H1 (cell line): ENCODE measurements at regions not wholly inside any gene's neighbourhood (a gene's known extent, or its start where the extent isn't known, plus 50 kb on each side); places are given as distances from the start of the nearest gene placed in this dataset.
"Not testable (repeated sequence)": the region's sequence is repeated elsewhere in the genome, so short reads cannot be mapped to it uniquely, and the experiment has no call there.

Source experiments
- CTCF ChIA-PET: fragments of 300-600 bp; sonication (Branson Sonifier 250); formaldehyde crosslinking; loops from one replicate; lab custom pipeline; 2021; ENCODE audit not compliant: partially characterized antibody; lab: Charles Lee
- POLR2A ChIA-PET: fragments of 300-600 bp; sonication (Branson Sonifier 250); formaldehyde crosslinking; loops from one replicate; lab custom pipeline; 2021; ENCODE audit warnings: inconsistent platforms; ENCODE audit not compliant: partially characterized antibody; lab: Charles Lee
- DNase-seq, 2 experiments: peaks; one replicate each; pipeline versions ENCODE4 v3.0.0 to v3.0.0-alpha.2; 2010 to 2022; ENCODE audit warnings: low spot score in 2 of 2, low read depth in 1 of 2, mixed read lengths in 1 of 2
- FAIRE-seq: peaks from 2 replicates; lab custom pipeline; 2011; peaks lifted over from hg19 to GRCh38; lab: Jason Lieb, UNC
- H2AFZ ChIP-seq: 2 replicates; pipeline ENCODE4 v1.8.1; 2012; ENCODE audit warnings: low read length, inconsistent platforms
- H2AK5ac ChIP-seq: 2 replicates; pipeline ENCODE4 v1.6.1; 2013; ENCODE audit warnings: low read depth, low read length
- H2BK120ac ChIP-seq: replicated peaks from 2 replicates; pipeline ENCODE3; 2013; ENCODE audit warnings: low read depth, low read length, inconsistent platforms
- H2BK12ac ChIP-seq: 2 replicates; pipeline ENCODE4 v1.6.1; 2013; ENCODE audit warnings: low read depth, low read length
- H2BK15ac ChIP-seq: 2 replicates; pipeline ENCODE4 v1.6.1; 2013; ENCODE audit warnings: low read length
- H2BK20ac ChIP-seq: 2 replicates; pipeline ENCODE4 v1.6.1; 2013; ENCODE audit warnings: low read length
- H2BK5ac ChIP-seq: 2 replicates; pipeline ENCODE4 v1.6.1; 2013; ENCODE audit warnings: low read depth, low read length
- H3K14ac ChIP-seq: 2 replicates; pipeline ENCODE4 v1.6.1; 2013; ENCODE audit warnings: inconsistent platforms; ENCODE audit not compliant: insufficient read length
- H3K18ac ChIP-seq: 2 replicates; pipeline ENCODE4 v1.6.1; 2013; ENCODE audit warnings: low read length; ENCODE audit errors: extremely low read depth
- H3K23ac ChIP-seq: 2 replicates; pipeline ENCODE4 v1.6.1; 2013; ENCODE audit warnings: inconsistent platforms; ENCODE audit not compliant: insufficient read length
- H3K23me2 ChIP-seq: 2 replicates; pipeline ENCODE4 v1.6.1; 2013; ENCODE audit warnings: low read depth, low read length
- H3K27ac ChIP-seq: 2 replicates; pipeline ENCODE4 v1.6.1; 2011; ENCODE audit warnings: low read depth, low read length, inconsistent platforms
- H3K27me3 ChIP-seq, 4 experiments: replicated peaks in 1 of 4; 1 replicate in 1 of 4; 2 replicates in 3 of 4; pipeline versions ENCODE4 v1.6.1 to v1.8.1; 2011 to 2013; ENCODE audit warnings: low read length in 3 of 4, mild to moderate bottlenecking in 3 of 4, inconsistent platforms in 2 of 4, mixed read lengths in 2 of 4, moderate library complexity in 1 of 4; ENCODE audit not compliant: control insufficient read depth in 3 of 4, insufficient read depth in 3 of 4; ENCODE audit errors: extremely low read depth in 1 of 4
- H3K36me3 ChIP-seq, 4 experiments: 2 replicates each; pipeline versions ENCODE4 v1.6.1 to v1.8.1; 2011 to 2013; ENCODE audit warnings: mild to moderate bottlenecking in 4 of 4, low read length in 3 of 4, moderate library complexity in 2 of 4, control low read depth in 1 of 4, inconsistent platforms in 1 of 4; ENCODE audit not compliant: insufficient read depth in 4 of 4, control insufficient read depth in 2 of 4
- H3K4ac ChIP-seq: replicated peaks from 2 replicates; pipeline ENCODE3; 2013; ENCODE audit warnings: low read length, low read depth, mixed read lengths, inconsistent platforms; ENCODE audit not compliant: insufficient read length
- H3K4me1 ChIP-seq, 4 experiments: replicated peaks in 1 of 4; 1 replicate in 1 of 4; 2 replicates in 3 of 4; pipeline versions ENCODE4 v1.6.1 to v1.8.1; 2011 to 2013; ENCODE audit warnings: low read length in 3 of 4, inconsistent platforms in 2 of 4, mixed read lengths in 1 of 4; ENCODE audit not compliant: insufficient read depth in 4 of 4, control insufficient read depth in 3 of 4
- H3K4me2 ChIP-seq, 2 experiments: 2 replicates each; pipeline versions ENCODE4 v1.6.1 to v1.8.1; 2011 to 2013; ENCODE audit warnings: low read depth in 2 of 2, low read length in 2 of 2, control low read depth in 1 of 2, inconsistent platforms in 1 of 2, mild to moderate bottlenecking in 1 of 2; ENCODE audit not compliant: insufficient read depth in 1 of 2
- H3K4me3 ChIP-seq, 4 experiments: fragments of 200-600, 300-600 bp in 1 of 4; sonication (generic), shearing (Covaris generic), sonication (Bioruptor Twin) in 1 of 4; 2 replicates each; pipeline versions ENCODE4 v1.5.1 to v1.8.1; 2011 to 2016; ENCODE audit warnings: low read length in 4 of 4, low read depth in 3 of 4, control low read depth in 2 of 4, inconsistent platforms in 2 of 4, mild to moderate bottlenecking in 2 of 4, mixed read lengths in 1 of 4, moderate library complexity in 1 of 4; ENCODE audit not compliant: insufficient read depth in 2 of 4; ENCODE audit errors: extremely low read depth in 1 of 4
- H3K56ac ChIP-seq: replicated peaks from 2 replicates; pipeline ENCODE3; 2013; ENCODE audit warnings: low read depth, mild to moderate bottlenecking, mixed read lengths, low read length, inconsistent platforms; ENCODE audit not compliant: insufficient read length
- H3K79me1 ChIP-seq: 2 replicates; pipeline ENCODE4 v1.6.1; 2013; ENCODE audit warnings: low read depth, low read length, control low read depth
- H3K79me2 ChIP-seq, 2 experiments: 2 replicates each; pipeline versions ENCODE4 v1.6.1 to v1.8.1; 2012 to 2013; ENCODE audit warnings: low read length in 2 of 2, mild to moderate bottlenecking in 2 of 2, inconsistent platforms in 1 of 2; ENCODE audit not compliant: insufficient read depth in 2 of 2, control insufficient read depth in 1 of 2
- H3K9ac ChIP-seq, 4 experiments: replicated peaks in 1 of 4; 1 replicate in 1 of 4; 2 replicates in 3 of 4; pipeline versions ENCODE4 v1.6.1 to v1.8.1; 2011 to 2013; ENCODE audit warnings: low read depth in 3 of 4, low read length in 3 of 4, control low read depth in 2 of 4, mild to moderate bottlenecking in 2 of 4, moderate library complexity in 2 of 4, inconsistent platforms in 1 of 4; ENCODE audit errors: extremely low read depth in 1 of 4
- H3K9me3 ChIP-seq, 2 experiments: 2 replicates each; pipeline versions ENCODE4 v1.6.1 to v1.8.1; 2012 to 2013; ENCODE audit warnings: mild to moderate bottlenecking in 2 of 2, moderate library complexity in 2 of 2, control low read depth in 1 of 2, inconsistent platforms in 1 of 2, low read depth in 1 of 2, low read length in 1 of 2, mixed read lengths in 1 of 2; ENCODE audit not compliant: insufficient read depth in 2 of 2
- H4K20me1 ChIP-seq, 2 experiments: replicated peaks in 1 of 2; 2 replicates each; pipeline versions ENCODE3 to v1.8.1; 2011 to 2013; ENCODE audit warnings: inconsistent platforms in 2 of 2, low read length in 2 of 2, mild to moderate bottlenecking in 1 of 2; ENCODE audit not compliant: insufficient read depth in 2 of 2, control insufficient read depth in 1 of 2
- H4K5ac ChIP-seq: 2 replicates; pipeline ENCODE4 v1.6.1; 2013; ENCODE audit warnings: low read length, low read depth, mixed read lengths, inconsistent platforms; ENCODE audit not compliant: insufficient read length
- H4K8ac ChIP-seq: 2 replicates; pipeline ENCODE4 v1.8.0; 2013; ENCODE audit warnings: mild to moderate bottlenecking, moderate library complexity, low read length, inconsistent platforms; ENCODE audit not compliant: insufficient read depth; ENCODE audit errors: extremely low read depth
- H4K91ac ChIP-seq: replicated peaks from 2 replicates; pipeline ENCODE3; 2013; ENCODE audit warnings: low read length, mixed read lengths, inconsistent platforms; ENCODE audit not compliant: insufficient read length
- JUND ChIP-seq: IDR thresholded peaks from 2 replicates; pipeline ENCODE4 v1.6.1; 2011; ENCODE audit warnings: mild to moderate bottlenecking, improper control_type of control experiment, low read length
- PHF8 ChIP-seq: fragments of 200-600 bp; sonication (generic); conservative IDR thresholded peaks from 2 replicates; pipeline ENCODE4 v1.7.1; 2012; ENCODE audit warnings: low read depth, mild to moderate bottlenecking, inconsistent platforms, low read length, moderate library complexity
- SIN3A ChIP-seq, 2 experiments: IDR thresholded peaks in 1 of 2; conservative IDR thresholded peaks in 1 of 2; 2 replicates each; pipeline ENCODE4 v1.6.1; 2011 to 2012; ENCODE audit warnings: low read length in 2 of 2, improper control_type of control experiment in 1 of 2, low read depth in 1 of 2, mild to moderate bottlenecking in 1 of 2
- TAF1 ChIP-seq: IDR thresholded peaks from 2 replicates; pipeline ENCODE4 v1.6.1; 2011; ENCODE audit warnings: mild to moderate bottlenecking, low read depth, low read length
- WGBS, 2 experiments: shearing (Covaris generic) in 1 of 2; methylation state at CpG; one replicate each; pipeline versions ENCODE4 v1.1.6 to v1.1.7; 2013 to 2015; ENCODE audit warnings: low lambda C conversion rate in 2 of 2, mixed read lengths in 2 of 2, inconsistent platforms in 1 of 2, low coverage in 1 of 2, missing lambda C conversion rate in 1 of 2; ENCODE audit not compliant: insufficient replicate concordance in 2 of 2, insufficient coverage in 1 of 2, insufficient read length in 1 of 2; ENCODE audit errors: extremely low coverage in 1 of 2, missing lambda C conversion rate in 1 of 2; 5-methylcytosine and 5-hydroxymethylcytosine counted together

GRCh38 chr11:109964487-109964886 is 128.7 kb upstream of the ZC3H12C start (continued):
- no peak for TF ChIP-seq PHF8
- TF ChIP-seq SIN3A (conservative IDR thresholded peaks at IDR 0.05 in 1 of 2, IDR thresholded peaks at IDR 0.05 in 1 of 2; ENCODE audit: low read depth in 1 of 2, low read length in 2 of 2) = no peak
- no peak for TF ChIP-seq TAF1
- no peak for TF ChIP-seq JUND

- H3K36me3 ChIP-seq, H3K27me3 ChIP-seq, H4K5ac ChIP-seq, H2AFZ ChIP-seq, H3K4me3 ChIP-seq, H3K9me3 ChIP-seq, H3K27ac ChIP-seq, H2BK12ac ChIP-seq, H4K91ac ChIP-seq, FAIRE-seq, H3K79me2 ChIP-seq, H2BK20ac ChIP-seq, H2BK120ac ChIP-seq, H3K56ac ChIP-seq, H3K23ac ChIP-seq, H3K4me1 ChIP-seq, H3K14ac ChIP-seq, POLR2A ChIA-PET, H2BK15ac ChIP-seq, DNase-seq, H3K9ac ChIP-seq, H3K23me2 ChIP-seq, H3K18ac ChIP-seq, H2BK5ac ChIP-seq, H2AK5ac ChIP-seq, H4K20me1 ChIP-seq, H3K79me1 ChIP-seq, H4K8ac ChIP-seq, H3K4ac ChIP-seq, H3K4me2 ChIP-seq: not testable (repeated sequence)
- CTCF ChIA-PET = interaction anchor here (0.8 kb wide), 1 partner anchor 26 kb away, joined by 3 read pairs; no protein-coding TSS in a partner anchor
- 100% methylated on average over 1 of the region's 1 CpG; no CpG with 5 or more reads in 1 of the 2 experiments for WGBS, 2 experiments
Observed at GRCh38 chr11:109965445-109965844, 127.7 kb upstream of the ZC3H12C start.
